Transverse colon (tissue), 3 donors: ENCODE measurements at regions not wholly inside any gene's neighbourhood (a gene's known extent, or its start where the extent isn't known, plus 50 kb on each side); places are given as distances from the start of the nearest gene placed in this dataset.

ENCODE experiments used
- POLR2A ChIP-seq: fragments of 450-650 bp; IDR thresholded peaks from one replicate; pipeline ENCODE4 v1.6.1; 2016; ENCODE audit warnings: antibody characterized with exemption, mild to moderate bottlenecking, moderate library complexity
- TF ChIP-seq, protein P1 (sequence below), 5 experiments: fragments of 200-600 bp in 3 of 5; fragments of 450-650 bp in 2 of 5; sonication (generic) in 3 of 5; IDR thresholded peaks; 1 replicate in 2 of 5; 2 replicates in 3 of 5; pipeline ENCODE4 v1.5.1; 2016 to 2017; ENCODE audit warnings: antibody characterized with exemption in 5 of 5, inconsistent platforms in 3 of 5, mild to moderate bottlenecking in 2 of 5, moderate library complexity in 1 of 5

DNA sequence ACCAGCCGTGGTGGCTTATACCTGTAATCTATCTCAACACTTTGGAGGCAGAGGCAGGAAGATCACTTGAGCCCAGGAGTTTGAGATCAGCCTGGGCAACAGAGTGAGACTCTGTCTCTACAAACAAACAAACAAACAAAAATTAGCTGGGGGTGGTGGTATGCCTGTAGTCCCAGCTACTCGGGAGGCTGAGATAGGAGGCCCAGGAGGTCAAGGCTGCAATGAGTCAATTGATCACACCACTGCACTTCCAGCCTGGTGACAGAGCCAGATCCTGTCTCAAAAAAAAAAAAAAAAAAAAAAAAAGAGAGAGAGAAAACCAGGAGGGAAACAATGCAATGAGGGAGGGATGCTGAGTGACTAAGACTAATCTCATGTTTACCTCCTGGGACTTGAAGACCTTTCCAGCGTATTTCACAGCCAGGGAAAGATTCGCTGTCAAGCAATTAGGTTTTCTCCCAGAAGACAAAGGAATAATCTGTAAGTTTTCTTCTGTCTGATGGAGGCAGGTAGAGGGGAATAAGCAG, 51.1 kb upstream of the MIER3 start:
- TF ChIP-seq, protein P1, sequence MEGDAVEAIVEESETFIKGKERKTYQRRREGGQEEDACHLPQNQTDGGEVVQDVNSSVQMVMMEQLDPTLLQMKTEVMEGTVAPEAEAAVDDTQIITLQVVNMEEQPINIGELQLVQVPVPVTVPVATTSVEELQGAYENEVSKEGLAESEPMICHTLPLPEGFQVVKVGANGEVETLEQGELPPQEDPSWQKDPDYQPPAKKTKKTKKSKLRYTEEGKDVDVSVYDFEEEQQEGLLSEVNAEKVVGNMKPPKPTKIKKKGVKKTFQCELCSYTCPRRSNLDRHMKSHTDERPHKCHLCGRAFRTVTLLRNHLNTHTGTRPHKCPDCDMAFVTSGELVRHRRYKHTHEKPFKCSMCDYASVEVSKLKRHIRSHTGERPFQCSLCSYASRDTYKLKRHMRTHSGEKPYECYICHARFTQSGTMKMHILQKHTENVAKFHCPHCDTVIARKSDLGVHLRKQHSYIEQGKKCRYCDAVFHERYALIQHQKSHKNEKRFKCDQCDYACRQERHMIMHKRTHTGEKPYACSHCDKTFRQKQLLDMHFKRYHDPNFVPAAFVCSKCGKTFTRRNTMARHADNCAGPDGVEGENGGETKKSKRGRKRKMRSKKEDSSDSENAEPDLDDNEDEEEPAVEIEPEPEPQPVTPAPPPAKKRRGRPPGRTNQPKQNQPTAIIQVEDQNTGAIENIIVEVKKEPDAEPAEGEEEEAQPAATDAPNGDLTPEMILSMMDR (IDR thresholded peaks at IDR 0.05), result no peak
- TF ChIP-seq POLR2A, result no peak
